AG04449 (cell line): ENCODE measurements at regions not wholly inside any gene's neighbourhood (a gene's known extent, or its start where the extent isn't known, plus 50 kb on each side); places are given as distances from the start of the nearest gene placed in this dataset.

Source experiments
- CTCF ChIA-PET: fragments of 350-600 bp; formaldehyde crosslinking; extraction: SDS; loops from one replicate; lab custom pipeline; 2021; ENCODE audit warnings: antibody characterized with exemption; lab: Yijun Ruan, JAX
- POLR2A ChIA-PET: fragments of 400-600, 350-600 bp; formaldehyde crosslinking; extraction: SDS; loops from one replicate; lab custom pipeline; 2020; ENCODE audit warnings: antibody characterized with exemption, inconsistent platforms; lab: Yijun Ruan, JAX
- DNase-seq: peaks from one replicate; pipeline ENCODE4 v3.0.0-alpha.2; 2010; ENCODE audit warnings: low read depth, low spot score
- H3K4me3 ChIP-seq: 2 replicates; pipeline ENCODE4 v1.5.1; 2011; ENCODE audit warnings: low read depth, mild to moderate bottlenecking, control low read depth, low read length
- TF ChIP-seq, protein P1 (sequence below): IDR thresholded peaks from one replicate; pipeline ENCODE4 v1.5.1; 2011; ENCODE audit warnings: mild to moderate bottlenecking, moderate library complexity, low read length, control low read depth, inconsistent platforms; ENCODE audit not compliant: insufficient read depth; ENCODE audit errors: missing control alignments

- POLR2A ChIA-PET: no interaction called here
- TF ChIP-seq, protein P1, sequence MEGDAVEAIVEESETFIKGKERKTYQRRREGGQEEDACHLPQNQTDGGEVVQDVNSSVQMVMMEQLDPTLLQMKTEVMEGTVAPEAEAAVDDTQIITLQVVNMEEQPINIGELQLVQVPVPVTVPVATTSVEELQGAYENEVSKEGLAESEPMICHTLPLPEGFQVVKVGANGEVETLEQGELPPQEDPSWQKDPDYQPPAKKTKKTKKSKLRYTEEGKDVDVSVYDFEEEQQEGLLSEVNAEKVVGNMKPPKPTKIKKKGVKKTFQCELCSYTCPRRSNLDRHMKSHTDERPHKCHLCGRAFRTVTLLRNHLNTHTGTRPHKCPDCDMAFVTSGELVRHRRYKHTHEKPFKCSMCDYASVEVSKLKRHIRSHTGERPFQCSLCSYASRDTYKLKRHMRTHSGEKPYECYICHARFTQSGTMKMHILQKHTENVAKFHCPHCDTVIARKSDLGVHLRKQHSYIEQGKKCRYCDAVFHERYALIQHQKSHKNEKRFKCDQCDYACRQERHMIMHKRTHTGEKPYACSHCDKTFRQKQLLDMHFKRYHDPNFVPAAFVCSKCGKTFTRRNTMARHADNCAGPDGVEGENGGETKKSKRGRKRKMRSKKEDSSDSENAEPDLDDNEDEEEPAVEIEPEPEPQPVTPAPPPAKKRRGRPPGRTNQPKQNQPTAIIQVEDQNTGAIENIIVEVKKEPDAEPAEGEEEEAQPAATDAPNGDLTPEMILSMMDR: no peak
- H3K4me3 ChIP-seq: no peak overlapping the region
- no peak for DNase-seq
- CTCF ChIA-PET: no interaction called here
These were observed 76.9 kb upstream of the HIVEP3 start for GRCh38 chr1:41995441-41996130.

- ChIA-PET CTCF (no interaction called here), POLR2A (no interaction called here)
- TF ChIP-seq, protein P1: no peak
- no peak overlapping the region for H3K4me3 ChIP-seq
- no peak for DNase-seq
These were observed 75.6 kb upstream of the HIVEP3 start for GRCh38 chr1:41994195-41994894.

- CTCF ChIA-PET: no interaction called here
- POLR2A ChIA-PET: no interaction called here
- no peak overlapping the region for H3K4me3 ChIP-seq
- TF ChIP-seq, protein P1: no peak
- DNase-seq: no peak
These were observed 64.7 kb upstream of the HIVEP3 start for GRCh38 chr1:41983451-41983850.

DNA sequence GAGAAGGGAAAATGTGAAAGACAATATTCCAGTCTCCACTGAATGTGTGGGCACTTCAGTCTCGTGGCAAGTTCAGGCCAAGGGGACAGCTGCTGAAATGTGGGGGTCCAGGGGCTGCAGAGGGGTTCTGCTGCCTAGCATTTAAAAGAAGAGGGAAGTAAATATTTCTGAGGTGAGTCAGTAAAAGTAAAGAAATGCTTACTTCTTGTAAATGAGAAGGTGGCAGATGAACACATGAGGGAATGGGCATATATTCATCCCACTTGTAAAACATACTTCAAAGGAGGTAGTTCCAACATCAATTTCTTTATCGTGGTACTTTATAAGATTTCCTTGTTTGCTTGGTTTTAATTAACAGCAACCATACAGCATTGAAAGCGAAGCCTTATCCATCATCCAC, 63.1 kb upstream of the HIVEP3 start:
- TF ChIP-seq, protein P1: no peak
- no peak overlapping the region for H3K4me3 ChIP-seq
- DNase-seq: no peak
- POLR2A ChIA-PET: no interaction called here
- CTCF ChIA-PET: no interaction called here

DNA sequence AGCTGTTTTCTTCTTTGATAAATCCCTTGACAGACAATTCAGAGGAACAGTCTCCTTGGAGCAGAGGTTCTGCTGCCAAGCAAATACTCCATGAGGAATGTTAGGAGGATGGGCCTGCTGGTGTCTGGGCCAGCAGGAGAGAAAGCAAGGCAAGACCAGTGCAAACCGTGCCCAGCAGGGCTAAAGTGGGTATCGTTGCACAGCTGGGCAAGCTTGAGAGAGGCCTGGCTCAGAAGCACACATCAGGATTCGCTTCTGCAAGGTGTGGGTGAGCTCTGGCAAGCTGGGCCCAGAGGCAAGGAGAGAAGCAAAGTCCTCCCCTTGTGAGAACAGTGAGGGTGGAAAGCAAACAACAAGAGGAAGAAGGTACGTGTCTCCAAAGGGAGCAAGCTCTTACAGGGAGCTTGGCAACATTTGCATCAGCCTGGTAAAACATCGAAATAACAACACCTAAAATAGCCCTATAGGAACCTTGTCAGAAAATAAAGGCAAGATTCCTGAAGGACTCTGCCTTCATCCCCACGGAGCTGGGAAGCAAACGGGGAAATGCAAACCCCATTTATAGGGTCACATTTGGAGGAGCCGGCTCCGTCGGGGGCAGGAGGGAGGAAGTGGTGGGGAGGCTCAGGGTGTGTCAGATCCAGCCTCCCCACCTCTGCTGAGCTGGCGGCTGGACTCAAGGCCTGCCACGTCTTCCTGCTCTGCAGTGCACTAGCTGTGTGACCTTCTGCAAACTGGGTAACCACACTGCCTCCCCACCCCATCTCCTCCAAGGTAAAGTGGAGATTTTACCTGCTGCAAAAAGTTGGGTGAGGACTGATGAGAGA, 62.3 kb upstream of the HIVEP3 start:
- ChIA-PET CTCF (no interaction called here), POLR2A (no interaction called here)
- TF ChIP-seq, protein P1: no peak
- no peak overlapping the region for H3K4me3 ChIP-seq
- DNase-seq: no peak

DNA sequence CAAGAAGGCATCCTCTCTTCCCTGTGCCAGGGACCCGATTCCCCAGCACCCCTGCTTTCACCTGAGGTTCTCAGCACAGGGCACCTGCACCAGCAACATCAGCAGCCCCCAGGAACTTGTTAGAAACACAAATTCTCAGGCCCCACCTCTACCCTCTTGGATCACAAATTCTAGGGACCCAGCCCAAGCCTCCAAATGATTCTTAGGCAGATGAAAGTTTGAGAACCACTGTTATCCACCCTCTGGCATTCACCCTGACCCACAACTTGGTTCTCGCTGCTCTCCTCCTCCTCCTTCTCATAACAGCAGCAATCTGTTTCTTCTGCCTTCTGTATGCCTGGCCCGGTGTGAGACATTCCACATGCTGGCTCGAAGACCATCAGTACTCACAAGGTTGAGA, 60.3 kb upstream of the HIVEP3 start:
- H3K4me3 ChIP-seq: no peak overlapping the region
- DNase-seq: no peak
- ChIA-PET CTCF (no interaction called here), POLR2A (no interaction called here)
- TF ChIP-seq, protein P1: no peak
